ENCODE measurements at regions not wholly inside any gene's neighbourhood (a gene's known extent, or its start where the extent isn't known, plus 50 kb on each side); places are given as distances from the start of the nearest gene placed in this dataset.

GRCh38 chr9:2291980-2292704 lies 277.0 kb downstream of the SMARCA2 start:
- TF ChIP-seq CTCF (IDR thresholded peaks at IDR 0.05; ENCODE audit: low read depth, low read length) (no peak), EZH2phosphoT487 (IDR thresholded peaks at IDR 0.05; ENCODE audit: low read depth) (no peak)

All from OCI-LY3 (cell line).